ENCODE measurements at regions not wholly inside any gene's neighbourhood (a gene's known extent, or its start where the extent isn't known, plus 50 kb on each side); places are given as distances from the start of the nearest gene placed in this dataset.

GRCh38 chr3:152192936-152193672 is 75.6 kb upstream of the MBNL1 start:
- no peak for DNase-seq

GRCh38 chr3:152193673-152194267 is 75.0 kb upstream of the MBNL1 start:
- DNase-seq = no peak

- no peak for DNase-seq
Observed at GRCh38 chr3:152195206-152195605, 73.5 kb upstream of the MBNL1 start.

GRCh38 chr3:152196782-152197181 is 71.9 kb upstream of the MBNL1 start:
- DNase-seq = no peak

- no peak for DNase-seq
Observed at GRCh38 chr3:152197451-152197850, 71.3 kb upstream of the MBNL1 start.

GRCh38 chr3:152197937-152198336 is 70.8 kb upstream of the MBNL1 start:
- no peak for DNase-seq

GRCh38 chr3:152198665-152199064 is 70.1 kb upstream of the MBNL1 start:
- DNase-seq = no peak

GRCh38 chr3:152199102-152199840 is 69.5 kb upstream of the MBNL1 start:
- no peak for DNase-seq

- no peak for DNase-seq
Observed at GRCh38 chr3:152200476-152201420, 68.0 kb upstream of the MBNL1 start.

GRCh38 chr3:152202976-152203626 is 65.6 kb upstream of the MBNL1 start:
- DNase-seq = no peak

- DNase-seq = no peak
Observed at GRCh38 chr3:152203652-152204051, 65.1 kb upstream of the MBNL1 start.

GRCh38 chr3:152204218-152204617 is 64.5 kb upstream of the MBNL1 start:
- DNase-seq = no peak

- DNase-seq = no peak
Observed at GRCh38 chr3:152205097-152205593, 63.6 kb upstream of the MBNL1 start.

GRCh38 chr3:152206243-152206760 is 62.4 kb upstream of the MBNL1 start:
- no peak for DNase-seq

GRCh38 chr3:152208439-152208838 is 60.3 kb upstream of the MBNL1 start:
- no peak for DNase-seq

- no peak for DNase-seq
Observed at GRCh38 chr3:152209060-152209459, 59.7 kb upstream of the MBNL1 start.

- DNase-seq = no peak
Observed at GRCh38 chr3:152209776-152210175, 59.0 kb upstream of the MBNL1 start.

GRCh38 chr3:152210697-152211096 is 58.0 kb upstream of the MBNL1 start:
- no peak for DNase-seq

- no peak for DNase-seq
Observed at GRCh38 chr3:152211655-152212054, 57.1 kb upstream of the MBNL1 start.

GRCh38 chr3:152213203-152213602 is 55.5 kb upstream of the MBNL1 start:
- no peak for DNase-seq
